ENCODE measurements at regions not wholly inside any gene's neighbourhood (a gene's known extent, or its start where the extent isn't known, plus 50 kb on each side); places are given as distances from the start of the nearest gene placed in this dataset.
"Not testable (repeated sequence)": the region's sequence is repeated elsewhere in the genome, so short reads cannot be mapped to it uniquely, and the experiment has no call there.

DNA sequence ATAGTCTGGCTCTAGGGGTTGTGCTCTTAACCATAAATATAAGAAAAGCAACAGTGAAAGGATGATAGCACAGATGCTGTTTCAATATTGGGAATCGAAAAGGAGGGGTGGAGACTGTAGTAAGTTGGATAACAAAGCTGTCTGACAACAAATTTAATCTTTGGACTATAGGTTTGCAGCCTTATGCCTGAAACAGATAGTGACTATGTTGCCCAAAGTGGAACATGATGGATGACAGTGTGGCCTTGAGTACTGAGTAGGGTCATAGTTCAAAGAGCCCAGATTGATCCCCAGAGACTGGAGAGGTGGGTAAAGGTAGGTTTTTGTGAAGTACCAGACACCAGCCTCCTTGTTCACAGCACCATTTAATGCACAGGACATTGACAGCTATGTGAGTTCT is 144.0 kb upstream of the PALMD start:
- no peak for DNase-seq (ENCODE audit: low spot score)

DNA sequence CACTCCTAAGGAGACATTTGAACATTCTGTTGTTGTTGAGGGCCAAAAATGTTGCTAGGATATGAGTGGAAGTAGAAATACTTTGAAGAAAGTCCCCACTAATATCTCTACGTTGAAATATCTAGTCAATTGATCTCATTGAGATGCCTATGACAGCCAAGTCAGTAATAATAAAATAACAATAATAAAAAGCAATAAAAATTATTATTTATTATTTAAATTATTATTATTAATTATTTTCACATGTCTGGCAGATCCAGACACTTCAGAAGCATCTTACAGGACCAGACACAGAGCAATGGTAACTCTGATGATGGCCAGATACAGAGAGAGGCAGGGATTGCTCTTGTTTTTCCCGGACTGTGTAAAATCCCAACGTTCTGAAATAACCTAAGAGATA is 143.5 kb upstream of the PALMD start:
- no peak for DNase-seq (ENCODE audit: low spot score)

DNA sequence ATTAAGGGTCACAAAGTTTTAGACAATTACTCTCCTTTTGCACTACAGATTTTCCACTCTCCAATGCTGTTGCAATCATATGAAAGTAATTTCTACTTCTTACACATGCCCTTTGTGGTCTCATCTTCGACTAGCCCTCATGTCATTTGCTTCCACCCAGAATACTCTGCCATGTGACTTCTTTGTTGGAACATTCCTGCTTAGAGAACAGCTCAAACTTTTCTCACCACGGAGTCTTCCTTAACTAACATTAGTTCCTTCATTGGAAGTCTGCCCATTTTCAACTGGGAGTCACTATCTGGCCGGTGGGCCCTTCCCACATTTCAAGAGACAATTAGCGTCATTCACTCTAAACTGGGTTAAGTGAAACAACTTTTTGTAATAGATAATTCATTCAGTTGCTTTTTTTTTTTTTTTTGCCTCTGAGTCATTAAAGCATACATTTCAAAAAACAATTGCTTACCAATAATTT is 142.6 kb upstream of the PALMD start:
- no peak for DNase-seq (ENCODE audit: low spot score)

DNA sequence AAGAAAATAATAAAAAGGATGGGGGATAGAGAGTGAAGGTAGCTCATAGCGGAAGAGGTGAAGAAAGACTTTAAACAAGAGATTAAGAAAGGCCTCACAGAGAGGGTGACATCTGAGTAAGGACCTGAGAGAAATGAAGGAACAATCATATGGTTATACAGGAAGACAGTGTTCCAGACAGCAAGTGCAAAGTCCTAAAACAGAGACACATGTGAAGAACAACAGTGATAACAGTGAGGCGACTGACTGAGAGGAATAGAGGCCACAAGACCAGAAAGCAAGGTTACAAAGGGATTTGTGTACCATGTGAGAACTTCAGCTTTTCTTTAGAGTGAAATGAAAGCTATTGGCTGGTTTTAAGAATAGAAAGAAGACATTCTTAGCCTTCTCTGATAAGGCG is 141.6 kb upstream of the PALMD start:
- DNase-seq (ENCODE audit: low spot score), result no peak

DNA sequence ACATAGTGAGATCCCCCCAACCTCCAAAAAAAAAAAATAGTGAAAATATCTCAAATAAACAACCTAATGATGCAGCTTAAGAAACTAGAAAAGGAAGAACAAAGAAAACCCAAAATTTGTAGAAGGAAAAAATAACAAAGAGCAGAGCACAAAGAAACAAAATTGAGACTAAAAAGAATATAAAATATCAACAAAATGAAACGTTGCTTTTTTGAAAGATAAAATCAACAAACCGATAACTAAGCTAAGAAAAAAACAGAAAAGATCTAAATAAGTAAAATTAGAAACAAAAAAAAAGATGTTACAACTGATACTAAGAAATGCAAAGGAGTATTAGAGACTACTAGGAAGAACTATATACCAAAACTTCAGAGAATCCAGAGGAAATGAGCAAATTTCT is 139.3 kb upstream of the PALMD start:
- DNase-seq (ENCODE audit: low spot score), result no peak

DNA sequence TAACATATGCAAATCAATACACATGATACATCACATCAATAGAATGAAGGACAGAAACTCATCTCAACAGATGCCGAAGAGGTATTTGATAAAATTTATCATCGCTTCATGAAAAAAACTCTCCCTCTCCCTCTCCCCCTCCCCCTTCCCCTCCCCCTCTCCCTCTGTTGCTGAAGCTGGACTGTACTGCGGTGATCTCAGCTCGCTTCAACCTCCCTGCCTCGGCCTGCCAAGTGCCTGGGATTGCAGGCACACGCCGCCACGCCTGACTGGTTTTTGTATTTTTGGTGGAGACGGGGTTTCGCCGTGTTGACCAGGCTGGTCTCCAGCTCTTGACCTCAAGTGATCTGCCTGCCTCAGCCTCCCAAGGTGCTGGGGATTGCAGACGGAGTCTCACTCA is 138.5 kb upstream of the PALMD start:
- not testable (repeated sequence) for DNase-seq (ENCODE audit: low spot score)

DNA sequence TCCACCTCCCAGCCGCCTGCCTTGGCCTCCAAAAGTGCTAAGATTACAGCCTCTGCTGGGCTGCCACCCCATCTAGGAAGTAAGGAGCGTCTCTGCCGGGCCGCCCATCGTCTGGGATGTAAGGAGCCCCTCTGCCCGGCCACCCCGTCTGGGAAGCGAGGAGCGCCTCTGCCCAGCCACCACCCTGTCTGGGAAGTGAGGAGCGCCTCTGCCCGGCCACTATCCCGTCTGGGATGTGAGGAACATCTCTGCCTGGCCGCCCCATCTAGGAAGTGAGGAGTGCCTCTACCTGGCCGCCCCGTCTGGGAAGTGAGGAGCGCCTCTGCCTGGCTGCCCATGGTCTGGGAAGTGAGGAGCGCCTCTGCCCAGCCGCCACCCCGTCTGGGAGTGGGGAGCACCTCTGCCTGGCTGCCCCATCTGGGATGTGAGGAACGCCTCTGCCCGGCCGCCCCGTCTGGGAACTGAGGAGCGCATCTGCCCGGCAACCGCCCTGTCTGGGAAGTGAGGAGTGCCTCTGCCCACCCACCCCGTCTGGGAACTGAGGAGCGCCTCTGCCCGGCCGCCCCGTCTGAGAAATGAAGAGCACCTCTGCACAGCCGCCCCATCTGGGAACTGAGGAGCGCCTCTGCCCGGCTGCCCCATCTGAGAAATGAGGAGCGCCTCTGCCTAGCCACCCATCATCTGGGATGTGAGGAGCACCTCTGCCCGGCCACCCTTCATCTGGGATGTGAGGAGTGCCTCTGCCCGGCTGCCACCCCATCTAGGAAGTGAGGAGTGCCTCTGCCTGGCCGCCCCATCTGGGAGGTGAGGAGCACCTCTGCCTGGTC is 137.8 kb upstream of the PALMD start:
- DNase-seq (ENCODE audit: low spot score), result no peak

DNA sequence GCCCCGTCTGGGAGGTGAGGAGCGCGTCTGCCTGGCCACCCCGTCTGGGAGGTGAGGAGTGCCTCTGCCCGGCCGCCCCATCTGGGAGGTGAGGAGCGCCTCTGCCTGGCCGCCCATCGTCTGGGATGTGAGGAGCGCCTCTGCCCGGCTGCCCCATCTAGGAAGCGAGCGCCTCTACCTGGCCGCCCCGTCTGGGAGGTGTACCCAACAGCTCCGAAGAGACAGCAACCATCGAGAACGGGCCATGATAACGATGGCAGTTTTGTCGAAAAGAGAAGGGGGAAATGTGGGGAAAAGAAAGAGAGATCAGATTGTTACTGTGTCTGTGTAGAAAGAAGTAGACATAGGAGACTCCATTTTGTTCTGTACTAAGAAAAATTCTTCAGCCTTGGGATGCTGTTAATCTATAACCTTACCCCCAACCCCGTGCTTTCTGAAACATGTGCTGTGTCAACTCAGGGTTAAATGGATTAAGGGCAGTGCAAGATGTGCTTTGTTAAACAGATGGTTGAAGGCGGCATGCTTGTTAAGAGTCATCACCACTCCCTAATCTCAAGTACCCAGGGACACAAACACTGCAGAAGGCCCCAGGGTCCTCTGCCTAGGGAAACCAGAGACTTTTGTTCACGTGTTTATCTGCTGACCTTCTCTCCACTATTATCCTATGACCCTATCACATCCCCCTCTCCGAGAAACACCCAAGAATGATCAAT is 137.0 kb upstream of the PALMD start:
- DNase-seq (ENCODE audit: low spot score), result not testable (repeated sequence)

DNA sequence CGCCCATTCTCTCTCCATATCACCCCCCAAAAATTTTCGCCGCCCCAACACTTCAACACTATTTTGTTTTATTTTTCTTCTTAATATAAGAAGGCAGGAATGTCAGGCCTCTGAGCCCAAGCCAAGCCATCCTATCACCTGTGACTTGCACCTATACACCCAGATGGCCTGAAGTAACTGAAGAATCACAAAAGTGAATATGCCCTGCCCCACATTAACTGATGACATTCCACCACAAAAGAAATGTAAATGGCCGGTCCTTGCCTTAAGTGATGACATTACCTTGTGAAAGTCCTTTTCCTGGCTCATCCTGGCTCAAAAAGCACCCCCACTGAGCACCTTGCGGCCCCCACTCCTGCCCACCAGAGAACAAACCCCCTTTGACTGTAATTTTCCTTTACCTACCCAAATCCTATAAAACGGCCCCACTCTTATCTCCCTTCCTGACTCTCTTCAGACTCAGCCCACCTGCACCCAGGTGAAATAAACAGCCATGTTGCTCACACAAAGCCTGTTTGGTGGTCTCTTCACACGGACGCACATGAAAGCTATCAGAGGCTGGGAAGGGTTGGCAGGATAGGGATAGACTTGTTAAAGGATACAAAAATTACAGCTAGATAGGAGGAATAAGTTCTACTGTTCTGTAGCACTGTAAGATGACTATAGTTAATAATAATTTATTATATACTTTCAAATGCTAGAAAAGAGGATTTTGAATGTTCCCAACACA is 130.9 kb upstream of the PALMD start:
- not testable (repeated sequence) for DNase-seq (ENCODE audit: low spot score)

DNA sequence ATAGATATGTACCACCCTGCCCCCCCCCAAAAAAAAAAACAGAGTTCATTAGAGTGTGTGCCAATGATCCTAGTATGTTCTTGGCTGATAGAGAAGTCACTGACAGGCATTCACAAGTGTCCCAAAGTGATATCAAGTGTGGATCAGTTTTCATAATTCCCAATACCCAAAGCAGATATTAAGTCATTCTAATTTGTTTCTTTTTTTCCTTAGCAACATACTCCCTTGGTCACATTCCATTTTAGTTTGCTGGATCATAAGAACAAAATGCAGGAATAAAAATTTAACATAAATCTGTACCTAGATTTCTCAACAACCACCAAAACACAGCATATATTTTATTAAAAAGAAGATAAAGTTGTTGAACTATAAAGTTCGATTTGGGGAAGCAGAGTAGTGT is 129.8 kb upstream of the PALMD start:
- no peak for DNase-seq (ENCODE audit: low spot score)

DNA sequence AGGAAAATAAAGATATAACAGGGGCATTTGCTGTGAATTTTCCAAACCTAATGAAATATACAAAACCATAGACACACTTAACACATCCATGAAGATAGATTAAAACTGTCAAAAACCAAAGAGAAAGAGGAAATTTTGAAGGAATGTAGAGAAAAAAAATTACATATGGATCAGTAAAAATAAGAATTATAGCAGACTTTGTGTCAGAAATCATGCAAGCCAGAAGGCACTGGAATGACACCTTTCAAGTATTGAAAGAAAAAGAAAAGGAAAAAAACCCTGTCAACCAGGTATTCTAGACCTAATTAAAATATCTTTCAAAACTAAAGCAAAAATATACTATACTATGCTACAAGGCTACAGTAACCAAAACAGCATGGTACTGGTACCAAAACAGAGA is 125.8 kb upstream of the PALMD start:
- no peak for DNase-seq (ENCODE audit: low spot score)

DNA sequence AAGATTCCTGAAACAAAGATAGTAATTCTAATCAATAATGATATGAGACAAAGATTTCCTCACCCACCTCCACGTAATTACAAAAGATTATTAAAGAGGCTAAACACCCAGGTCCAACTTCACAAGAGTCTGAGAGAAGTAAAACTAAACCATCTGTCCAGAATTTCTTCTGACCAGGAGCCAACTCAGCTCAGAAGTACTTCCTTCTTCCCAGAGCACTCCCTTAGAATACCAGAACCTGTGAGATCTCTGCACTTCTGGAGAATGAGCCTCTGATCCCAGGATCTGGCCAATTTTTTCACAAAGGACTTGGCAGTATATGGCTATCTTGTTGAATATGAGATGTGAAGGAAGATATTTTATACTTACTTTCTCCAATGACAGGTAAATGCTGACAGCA is 120.6 kb upstream of the PALMD start:
- DNase-seq (ENCODE audit: low spot score), result no peak

DNA sequence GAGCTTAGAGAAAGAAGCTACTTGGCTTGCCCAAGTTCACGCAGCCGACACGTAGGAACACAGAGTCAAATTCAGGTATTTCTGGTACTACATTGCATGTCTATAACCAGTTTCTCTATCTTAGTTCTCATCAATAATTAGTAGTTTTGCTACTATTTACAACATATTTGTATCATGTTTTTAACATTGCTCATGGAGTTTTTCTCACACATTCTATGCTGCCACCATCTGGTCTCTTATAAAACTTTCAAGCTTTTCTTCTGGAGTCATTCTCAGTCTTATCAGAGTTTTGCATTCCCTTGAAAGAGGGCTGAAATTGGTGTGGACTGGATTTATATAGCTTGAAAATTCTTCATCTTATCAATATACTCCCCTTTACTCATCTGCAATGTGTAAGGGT is 118.8 kb upstream of the PALMD start:
- no peak for DNase-seq (ENCODE audit: low spot score)

DNA sequence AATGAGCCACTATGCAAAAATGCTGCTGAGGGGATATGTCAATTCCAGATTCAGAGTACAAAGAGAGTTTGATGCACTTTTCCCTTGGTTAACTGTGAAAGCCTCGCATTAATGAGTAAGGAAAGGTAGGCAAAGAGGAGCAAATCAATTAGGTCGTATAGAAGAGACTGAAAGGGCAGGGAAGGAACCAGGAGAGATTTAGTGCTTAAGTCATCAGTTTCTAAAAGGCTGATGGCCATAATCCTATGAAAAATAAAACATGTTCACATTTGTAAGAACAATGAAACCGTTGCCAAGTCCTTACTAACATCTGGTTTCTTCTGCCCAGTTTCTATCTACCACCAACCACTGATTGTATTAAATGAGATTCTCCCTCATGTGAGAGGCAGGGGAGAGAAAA is 118.4 kb upstream of the PALMD start:
- no peak for DNase-seq (ENCODE audit: low spot score)

DNA sequence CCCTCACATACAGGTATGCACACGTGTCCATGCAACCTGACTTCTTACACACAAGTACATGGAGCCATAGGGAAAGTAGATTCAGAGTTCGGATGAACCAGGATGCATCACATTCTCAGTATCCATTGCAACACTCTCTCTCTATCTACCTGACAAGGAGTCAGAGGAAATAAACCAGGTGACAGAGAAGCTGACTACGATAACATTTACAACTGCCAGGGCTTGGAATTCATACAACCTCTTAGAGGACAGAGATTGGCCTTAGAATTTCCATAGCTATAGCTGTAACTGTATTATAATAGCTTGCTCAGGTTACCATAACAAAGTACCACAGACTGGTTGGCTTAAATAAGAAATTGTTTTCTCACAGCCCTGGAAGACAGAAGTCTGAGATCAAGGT is 116.9 kb upstream of the PALMD start:
- no peak for DNase-seq (ENCODE audit: low spot score)

DNA sequence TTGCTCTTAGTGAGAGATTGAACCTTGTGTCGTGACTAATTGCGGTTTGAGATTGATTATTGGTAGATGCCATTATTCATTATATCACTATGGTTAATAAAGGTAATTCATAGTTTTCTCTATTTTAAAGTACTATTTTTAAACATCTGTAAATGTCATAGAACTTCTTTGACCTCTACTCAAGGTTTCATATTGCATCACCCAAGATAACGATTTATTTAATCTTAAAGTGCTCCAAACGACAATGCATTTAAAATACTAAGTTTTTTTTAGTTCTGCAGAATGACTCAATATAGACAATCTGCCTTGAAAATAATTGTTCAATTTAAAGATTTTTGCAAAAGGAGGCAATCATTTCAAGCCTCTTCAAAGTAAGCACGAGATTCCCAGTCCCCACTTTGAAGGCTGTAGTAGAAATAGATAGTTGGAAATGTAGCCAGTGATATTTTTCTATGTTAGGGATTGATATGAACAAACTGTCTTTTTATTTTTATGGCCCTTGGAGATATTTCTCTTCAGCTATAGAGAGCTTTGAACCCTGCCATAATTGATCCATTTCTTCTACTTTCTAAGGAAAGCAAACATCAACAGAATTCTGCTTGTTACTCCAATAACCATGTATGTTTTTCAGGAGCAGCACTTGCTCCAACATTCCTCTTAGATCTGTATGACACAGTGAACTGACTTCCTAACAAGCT is 114.2 kb upstream of the PALMD start:
- no peak for DNase-seq (ENCODE audit: low spot score)

DNA sequence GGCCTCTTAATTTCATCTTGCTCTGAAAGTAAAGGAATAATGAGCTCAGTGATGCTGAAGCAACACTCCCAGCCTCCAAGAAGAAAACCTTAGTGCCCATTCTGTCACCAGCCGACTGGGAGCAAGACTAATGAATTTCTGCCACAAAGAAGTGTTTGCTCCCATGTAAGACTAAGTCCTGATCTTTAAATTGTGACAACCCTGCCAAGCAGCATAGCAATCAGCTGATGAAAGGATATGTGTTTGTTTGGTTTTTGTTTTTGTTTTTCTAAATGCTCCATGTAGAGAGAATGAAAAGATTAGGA is 113.7 kb upstream of the PALMD start:
- DNase-seq (ENCODE audit: low spot score), result no peak

DNA sequence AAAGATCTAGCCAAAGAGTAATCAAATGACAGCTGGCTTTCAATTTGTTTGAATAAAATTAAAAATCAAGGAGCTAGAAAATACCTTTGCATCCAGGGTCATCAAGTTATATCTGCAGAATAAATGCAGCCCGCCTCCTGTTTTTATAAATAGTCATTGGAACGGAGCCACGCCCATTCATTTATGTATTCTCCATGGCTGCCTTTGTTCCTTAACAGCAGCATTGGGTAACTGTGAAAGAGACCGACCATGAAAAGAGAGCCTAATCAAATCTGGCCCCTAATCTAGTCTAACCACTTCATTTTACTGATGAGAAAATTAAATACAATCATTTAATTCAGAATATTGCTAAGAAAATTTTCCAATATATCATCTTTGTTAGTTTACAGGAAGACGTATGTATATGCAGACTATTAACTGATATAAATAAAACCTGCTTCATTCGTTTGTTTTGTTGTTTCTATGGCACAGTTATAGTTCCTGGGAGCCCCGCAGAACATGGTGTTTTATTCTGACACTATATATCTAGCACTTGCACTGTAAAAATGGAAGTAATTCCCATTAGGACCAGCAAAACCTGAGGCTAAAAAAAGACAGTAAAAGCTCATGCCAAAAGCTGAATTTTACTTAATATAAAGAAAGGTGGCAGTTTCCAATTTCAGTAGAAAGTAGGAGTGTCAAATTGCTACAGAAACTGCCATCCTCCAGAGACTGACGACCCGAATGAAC is 111.8 kb upstream of the PALMD start:
- no peak for DNase-seq (ENCODE audit: low spot score)

DNA sequence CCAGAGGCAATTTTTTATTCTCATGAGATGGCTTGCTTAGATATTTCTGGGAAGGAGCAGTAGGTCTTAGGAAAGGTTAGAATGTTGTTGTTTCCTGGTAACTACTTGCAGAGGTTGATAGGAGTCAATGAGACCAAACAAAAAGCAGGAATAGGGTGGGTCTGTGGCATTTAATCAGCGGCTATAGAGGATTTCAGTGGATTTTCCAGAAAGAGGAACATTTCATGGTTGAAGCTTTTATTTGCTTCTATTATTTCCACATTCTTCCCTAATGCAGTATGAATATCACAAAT is 111.3 kb upstream of the PALMD start:
- no peak for DNase-seq (ENCODE audit: low spot score)

DNA sequence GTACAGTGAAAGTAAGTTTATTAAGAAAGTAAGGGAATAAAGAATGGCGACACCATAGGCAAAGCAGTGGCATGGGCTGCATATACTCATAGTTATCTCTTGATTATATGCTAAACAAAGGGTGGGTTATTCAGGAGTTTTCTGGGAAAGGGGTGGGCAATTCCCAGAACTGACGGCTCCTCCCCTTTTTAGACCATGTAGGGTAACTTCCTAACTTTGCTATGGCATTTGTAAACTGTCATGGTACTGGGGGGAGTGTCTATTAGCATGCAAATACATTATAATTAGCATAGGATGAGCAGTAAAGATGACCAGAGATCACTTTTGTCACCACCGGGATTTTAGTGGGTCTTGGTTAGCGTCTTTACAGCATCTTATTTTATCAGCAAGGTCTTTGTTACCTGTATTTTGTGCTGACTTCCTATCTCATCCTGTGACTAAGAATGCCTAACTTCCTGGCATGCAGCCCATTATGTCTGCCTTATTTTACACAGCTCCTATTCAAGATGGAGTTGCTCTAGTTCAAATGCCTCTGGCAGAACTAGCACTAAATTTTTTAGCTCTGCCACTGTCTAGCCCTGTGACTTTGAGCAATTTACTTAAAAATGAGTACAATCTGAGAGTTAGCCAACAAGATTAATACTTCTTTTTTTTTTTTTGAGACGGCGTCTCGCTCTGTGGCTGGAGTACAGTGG is 110.3 kb upstream of the PALMD start:
- DNase-seq (ENCODE audit: low spot score), result no peak

Data from SK-N-DZ (cell line).